ENCODE measurements at regions not wholly inside any gene's neighbourhood (a gene's known extent, or its start where the extent isn't known, plus 50 kb on each side); places are given as distances from the start of the nearest gene placed in this dataset.

- in situ Hi-C loops (cut with HindIII; ENCODE audit: extremely low pct_ligation_motif_present, low pct_unique_long_range_greater_than_20kb), result no loop called here
- no peaks in the 10 kb centered on the region for H3K9me3 ChIP-seq (ENCODE audit: low read length)
- H3K79me2 ChIP-seq (ENCODE audit: insufficient read depth, low read length), result no peaks in the 10 kb centered on the region
- 4% methylated on average over 1 of the region's 1 CpG for WGBS (ENCODE audit: low lambda C conversion rate)
- no peaks in the 10 kb centered on the region for H4K20me1 ChIP-seq (ENCODE audit: insufficient read depth, low read length)
- H3K27me3 ChIP-seq (ENCODE audit: control insufficient read depth in 1 of 2, insufficient read depth in 2 of 2, low read length in 2 of 2), result no peaks in the 10 kb centered on the region
- ChIA-PET POLR2A (no interaction called here), CTCF (ENCODE audit: low intra/inter-chr PET ratio, low total read pairs) (no interaction called here)
- intact Hi-C loops (cut with micrococcal nuclease; ENCODE audit: unreplicated experiment), result no loop called here
- H2AFZ ChIP-seq (ENCODE audit: low read length), result no peak overlapping the region
- DNase-seq (ENCODE audit: low spot score) (no peak), ATAC-seq (no peak), FAIRE-seq (no peak)
- no peaks in the 10 kb centered on the region for H3K36me3 ChIP-seq (replicated peaks in 1 of 2; ENCODE audit: control insufficient read depth in 1 of 2, insufficient read depth in 2 of 2, low read length in 2 of 2)
- no peak overlapping the region for H3K9ac ChIP-seq (ENCODE audit: insufficient read depth, low read depth, low read length)
- no peaks in the 10 kb centered on the region for H3K4me1 ChIP-seq (ENCODE audit: insufficient read depth, low read length)
- no peak overlapping the region for H3K4me3 ChIP-seq (replicated peaks in 1 of 3; ENCODE audit: insufficient read depth in 1 of 3, low read depth in 2 of 3, low read length in 3 of 3)
- no peak overlapping the region for H3K27ac ChIP-seq (ENCODE audit: extremely low read length, insufficient read depth, low read length)
- no TSS peak for BruUV-seq (replicated peaks)
- H3K4me2 ChIP-seq (ENCODE audit: low read depth, low read length), result no peak overlapping the region
- TF ChIP-seq ZHX2 (IDR thresholded peaks at IDR 0.05; ENCODE audit: low read depth), result no peak
- no peak for TF ChIP-seq ZHX2 (CRISPR knock-in tag; IDR thresholded peaks at IDR 0.05; ENCODE audit: borderline replicate concordance)
- TF ChIP-seq MAZ (IDR thresholded peaks at IDR 0.05; ENCODE audit: borderline replicate concordance, low read depth, low read length), result no peak
- TF ChIP-seq MAZ (CRISPR knock-in tag; IDR thresholded peaks at IDR 0.05; ENCODE audit: low read depth), result no peak
- TF ChIP-seq ZNF318 (CRISPR knock-in tag; IDR thresholded peaks at IDR 0.05), result no peak
- TF ChIP-seq ETV6 (CRISPR knock-in tag; conservative IDR thresholded peaks at IDR 0.05), result no peak
- no peak for TF ChIP-seq ZNF639 (CRISPR knock-in tag; conservative IDR thresholded peaks at IDR 0.05)
Observed at GRCh38 chr2:57622009-57622408, 424.6 kb upstream of the VRK2 start.
